ENCODE measurements at regions not wholly inside any gene's neighbourhood (a gene's known extent, or its start where the extent isn't known, plus 50 kb on each side); places are given as distances from the start of the nearest gene placed in this dataset.

DNA sequence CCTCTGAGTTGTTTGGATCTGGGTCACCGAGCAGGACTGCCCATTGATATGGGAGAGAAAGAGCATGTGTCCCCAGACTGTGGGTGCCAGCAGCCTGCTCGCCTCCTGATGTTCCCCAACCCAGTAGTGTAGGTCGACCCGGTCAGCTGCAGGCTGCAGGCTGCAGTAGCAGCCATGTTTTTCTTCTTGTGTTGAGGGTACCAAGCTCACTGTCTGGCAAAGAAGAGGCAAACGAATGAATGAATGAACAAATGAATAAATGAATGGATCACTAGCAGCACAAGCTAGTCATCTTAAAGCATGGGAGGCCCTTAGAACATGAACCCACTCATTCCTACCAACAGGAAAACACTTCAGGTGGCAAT, 293.2 kb downstream of the SOX9 start:
- no peak for DNase-seq

- no peak for DNase-seq
These were observed 294.4 kb downstream of the SOX9 start for GRCh38 chr17:72414967-72415853.

DNA sequence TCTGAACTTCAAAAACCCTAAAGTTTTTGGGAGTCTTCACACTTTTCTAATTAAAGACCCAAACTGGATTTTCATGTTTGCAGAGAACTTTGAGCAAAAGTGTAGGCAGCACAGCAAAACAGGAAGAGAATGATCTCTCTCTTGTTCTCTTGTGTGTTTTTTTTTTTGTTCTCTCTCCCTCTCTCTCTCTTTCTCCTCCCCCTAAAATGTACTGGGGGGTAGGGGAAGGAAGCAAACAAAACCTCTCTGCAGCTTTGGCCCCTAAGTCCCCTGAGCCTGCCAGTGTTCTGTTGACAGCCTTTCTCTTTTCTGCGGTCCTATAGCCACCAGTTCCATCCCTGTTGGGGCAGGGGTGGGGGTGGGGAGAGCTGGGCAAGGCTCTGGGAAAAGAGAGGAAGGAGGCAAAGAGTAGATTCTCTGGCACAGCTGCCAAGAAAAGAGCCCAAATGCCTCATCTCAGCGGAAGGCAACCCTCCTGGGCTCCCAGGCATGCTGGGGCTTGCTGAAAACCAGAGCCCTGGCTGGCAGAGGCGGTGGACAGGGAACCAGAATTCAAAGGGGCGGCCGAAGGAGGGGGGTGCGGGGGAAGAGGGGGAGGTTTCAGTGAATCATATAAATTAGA, 295.3 kb downstream of the SOX9 start:
- DNase-seq, result no peak

- DNase-seq, result no peak
These were observed 296.1 kb downstream of the SOX9 start for GRCh38 chr17:72416905-72417304.

- DNase-seq, result no peak
These were observed 296.8 kb downstream of the SOX9 start for GRCh38 chr17:72417627-72418026.

GRCh38 chr17:72419866-72420774, 299.3 kb downstream of the SOX9 start:
- DNase-seq, result no peak

GRCh38 chr17:72420775-72421127, 299.9 kb downstream of the SOX9 start:
- DNase-seq, result no peak

GRCh38 chr17:72421128-72422092, 300.6 kb downstream of the SOX9 start:
- peak; percentile 46 for DNase-seq

DNA sequence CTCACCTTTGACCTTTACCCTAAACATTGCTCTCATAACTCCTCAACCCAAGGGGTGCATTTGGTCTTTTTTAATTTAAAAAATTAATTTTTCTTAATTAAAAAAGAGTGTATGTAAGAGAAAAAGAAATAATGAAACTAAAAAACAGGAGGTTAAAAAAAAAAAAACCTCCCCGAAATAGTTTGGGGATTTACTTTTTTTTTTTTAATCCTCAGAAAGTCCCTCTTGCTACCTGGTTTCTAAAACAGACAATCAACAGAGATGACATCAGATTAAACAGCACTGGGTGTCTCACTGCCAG, 301.3 kb downstream of the SOX9 start:
- no peak for DNase-seq

GRCh38 chr17:72422505-72423285, 301.9 kb downstream of the SOX9 start:
- peak; percentile 59 for DNase-seq

DNA sequence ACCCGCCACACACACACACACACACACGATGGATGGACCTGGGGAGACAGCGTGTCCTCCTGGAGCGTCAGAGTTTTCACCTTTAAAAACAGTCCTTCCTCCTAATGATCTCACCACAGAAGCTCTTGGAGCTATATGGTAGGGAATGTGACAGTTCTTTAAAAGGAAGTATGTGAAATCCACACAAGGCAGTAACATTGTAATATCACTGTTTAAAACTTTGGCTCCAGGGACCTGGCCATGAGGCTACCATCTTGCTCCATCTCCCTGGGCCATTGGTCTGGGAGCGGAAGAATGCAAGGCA, 302.4 kb downstream of the SOX9 start:
- no peak for DNase-seq

- DNase-seq, result no peak
These were observed 302.9 kb downstream of the SOX9 start for GRCh38 chr17:72423718-72424117.

DNA sequence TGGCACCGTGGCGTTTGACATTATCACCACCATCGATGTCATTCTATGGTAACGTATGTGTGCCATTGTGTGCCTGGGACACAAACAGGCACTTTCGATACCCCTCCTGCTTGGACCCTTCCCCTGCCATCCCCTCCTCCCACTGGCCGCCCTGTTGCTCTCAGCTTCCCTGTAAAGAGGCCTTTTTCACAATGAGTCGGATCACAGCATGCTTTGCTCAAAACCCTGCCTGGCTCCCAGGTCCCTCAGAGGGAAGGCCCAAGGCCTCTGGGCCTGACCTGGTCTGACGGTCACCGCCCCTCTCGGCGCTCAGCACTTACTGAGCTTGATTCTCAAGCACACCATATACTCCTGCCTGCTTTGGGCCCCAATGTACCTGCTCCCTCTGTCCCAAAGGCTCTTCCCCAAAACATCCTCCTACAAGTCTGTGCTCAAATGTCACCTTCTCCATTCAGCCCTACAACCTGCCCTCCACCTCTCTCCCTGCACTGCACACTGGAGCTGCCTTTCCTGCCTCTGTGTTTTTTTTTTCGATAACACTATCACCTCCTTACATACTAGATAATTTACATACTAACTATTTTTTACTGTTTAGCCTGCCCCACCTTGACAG, 303.8 kb downstream of the SOX9 start:
- no peak for DNase-seq

GRCh38 chr17:72425133-72425793, 304.4 kb downstream of the SOX9 start:
- no peak for DNase-seq

DNA sequence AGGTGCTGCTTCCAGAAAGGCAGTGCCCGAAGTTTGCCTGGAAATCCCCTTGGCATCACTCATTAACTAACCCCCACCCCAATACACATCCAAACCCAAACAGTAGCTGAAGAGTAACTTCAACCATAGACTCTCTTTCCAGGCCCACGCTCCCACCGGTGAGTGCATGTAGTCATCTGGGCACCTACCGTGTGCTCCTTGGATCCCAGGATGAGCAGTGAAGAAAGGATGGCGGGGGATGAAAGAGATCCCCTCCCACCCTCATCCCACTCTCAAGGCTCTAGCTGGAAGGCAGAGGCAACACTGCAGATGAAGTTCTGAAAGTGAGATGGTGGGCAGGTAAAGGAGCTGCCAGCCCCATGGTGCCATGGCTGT, 305.0 kb downstream of the SOX9 start:
- DNase-seq, result no peak

DNA sequence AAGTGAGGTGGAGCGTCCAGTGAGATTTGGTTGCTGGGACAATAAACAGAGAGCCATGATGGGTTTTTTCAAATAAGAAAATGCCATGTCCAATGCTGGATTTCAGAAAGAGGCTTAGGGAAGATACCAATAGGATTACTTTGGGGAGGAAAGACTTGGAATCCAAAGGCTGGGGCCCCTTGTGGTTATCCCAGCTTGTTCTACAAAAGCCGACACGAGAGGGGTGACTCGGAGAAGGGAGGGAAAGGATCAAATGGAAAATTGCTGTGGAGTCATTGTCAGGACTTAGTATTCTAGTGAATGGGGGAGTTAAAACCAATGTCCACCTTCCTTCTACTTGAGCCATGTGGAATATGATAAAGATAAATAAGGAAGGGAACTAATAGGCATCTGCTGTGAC, 305.5 kb downstream of the SOX9 start:
- DNase-seq, result no peak

DNA sequence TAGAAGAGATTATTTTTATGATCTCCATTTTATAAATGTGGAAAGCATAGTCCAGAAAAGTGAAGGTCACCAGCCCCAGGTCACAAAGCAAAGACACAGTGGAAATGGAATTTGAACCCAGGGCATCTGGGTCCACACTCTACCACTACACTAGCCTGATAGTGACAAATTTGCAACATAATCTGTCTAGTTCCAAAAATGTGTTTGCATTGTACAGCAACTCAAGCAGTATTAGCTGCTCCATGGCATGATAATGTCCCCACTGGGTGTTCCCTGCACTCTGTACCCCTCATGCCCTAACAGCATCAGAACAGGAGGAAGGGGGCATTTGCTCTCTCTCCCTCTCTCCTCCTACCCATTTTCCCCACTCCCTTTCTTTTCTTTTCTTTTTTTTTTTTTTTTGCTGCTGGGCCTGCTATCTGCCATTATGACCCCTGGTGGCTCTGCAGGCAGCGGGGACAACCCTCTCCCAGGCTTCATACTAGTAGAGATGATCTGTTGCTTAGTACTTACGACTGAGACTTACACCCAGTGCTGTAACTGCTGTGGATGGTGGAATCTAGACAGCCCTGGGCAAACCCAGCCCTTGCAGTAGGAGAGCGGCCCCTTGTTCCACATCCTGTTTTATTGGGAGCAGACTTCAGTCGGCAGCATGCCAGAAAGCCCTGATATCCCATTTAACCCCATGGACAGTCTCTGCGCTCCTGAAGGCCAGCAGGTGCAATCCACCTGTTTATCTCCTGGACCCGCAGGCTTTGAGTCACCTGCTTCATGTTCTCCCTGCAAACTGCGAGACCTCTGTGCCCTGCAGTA, 306.3 kb downstream of the SOX9 start:
- no peak for DNase-seq

- no peak for DNase-seq
These were observed 306.9 kb downstream of the SOX9 start for GRCh38 chr17:72427761-72428109.

DNA sequence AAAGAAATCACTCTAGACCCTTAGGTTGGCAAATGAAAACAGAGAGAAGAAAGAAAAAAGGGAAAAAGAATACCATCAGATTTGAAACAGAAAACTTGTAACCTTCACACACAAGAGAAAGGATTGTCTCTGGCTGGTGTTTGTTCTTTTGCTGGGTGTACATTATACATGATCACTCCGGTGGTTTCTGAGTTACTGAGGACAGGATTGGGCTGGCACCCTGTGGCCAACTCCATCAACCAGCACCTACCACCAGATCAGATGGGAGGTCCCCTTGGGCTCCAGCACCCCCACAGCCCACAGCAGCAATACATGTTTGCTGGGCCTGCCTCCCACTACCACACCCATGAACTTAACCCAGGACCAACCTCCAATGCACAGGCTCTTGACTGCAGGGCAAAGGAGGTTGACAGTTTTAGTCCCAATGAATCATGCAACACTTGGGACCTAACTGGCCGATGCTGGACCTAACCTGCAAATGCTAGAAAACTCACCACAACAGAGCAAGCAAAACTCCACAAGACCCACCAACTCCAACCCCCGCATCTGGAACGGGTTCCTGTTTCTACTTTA, 308.3 kb downstream of the SOX9 start:
- DNase-seq, result no peak
